GM18870 (cell line): ENCODE measurements at regions not wholly inside any gene's neighbourhood (a gene's known extent, or its start where the extent isn't known, plus 50 kb on each side); places are given as distances from the start of the nearest gene placed in this dataset.

ENCODE experiments used
- ATAC-seq: cut with Tn5 transposase; IDR thresholded peaks from one replicate; pipeline ENCODE4 v1.9.1; 2021; ENCODE audit warnings: moderate library complexity; ENCODE audit not compliant: unreplicated experiment

DNA sequence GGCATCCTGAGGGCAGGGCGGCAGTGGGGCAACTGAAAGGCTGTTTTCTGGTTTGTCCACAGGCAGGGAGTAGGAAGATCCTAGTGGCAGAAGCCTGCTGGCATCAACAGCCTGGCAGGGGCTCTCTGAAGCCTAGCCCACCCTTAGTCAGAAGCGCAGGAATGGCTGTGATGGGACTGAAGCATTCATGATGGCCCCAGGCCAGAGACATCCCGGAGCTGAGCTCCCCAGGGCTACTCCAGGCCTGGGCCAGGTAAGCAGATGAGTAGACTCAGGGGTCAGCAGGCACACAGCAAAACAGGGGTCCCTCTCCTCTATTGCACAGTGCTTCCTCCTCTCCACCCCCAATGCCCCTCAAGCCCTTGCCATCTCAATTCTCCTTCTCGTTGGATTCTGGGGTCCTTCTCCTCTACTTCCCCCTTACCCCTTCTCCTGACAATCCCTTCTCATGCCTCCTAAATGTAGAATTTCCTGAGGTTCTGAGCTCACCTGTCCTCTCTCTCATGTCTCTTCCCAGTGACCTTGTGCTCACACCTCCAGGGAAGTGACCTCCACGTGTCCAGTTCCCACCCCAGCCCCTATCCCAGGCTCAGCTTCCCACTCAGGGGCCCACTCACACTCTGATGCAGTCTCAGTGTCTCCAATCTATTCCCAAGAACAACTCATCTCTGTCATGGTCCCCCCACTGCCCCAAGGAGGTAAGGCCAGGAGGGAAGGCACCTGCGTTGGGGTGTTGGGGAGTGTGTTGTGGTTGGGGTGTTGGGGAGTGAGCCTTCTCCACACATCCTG, 158.7 kb upstream of the ZNF507 start:
- no peak for ATAC-seq

DNA sequence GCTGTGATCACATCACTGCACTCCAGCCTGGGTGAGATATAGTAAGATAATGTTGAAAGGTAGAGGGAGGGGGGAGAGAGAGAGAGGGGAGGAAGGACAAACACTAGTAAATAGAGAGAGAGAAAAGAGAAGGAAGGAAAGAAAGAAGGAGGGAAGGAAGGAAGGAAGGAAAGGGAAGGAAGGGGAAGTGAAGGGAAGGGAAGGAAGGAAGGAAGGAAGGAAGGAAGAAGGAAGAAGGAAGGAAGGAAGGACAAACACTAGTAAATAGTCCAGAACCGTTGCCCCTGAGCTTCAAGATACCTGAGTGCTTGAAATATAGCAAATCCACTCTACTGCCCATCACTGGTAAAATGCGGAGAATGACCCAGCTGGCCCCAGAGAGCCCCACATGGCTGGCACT, 156.5 kb upstream of the ZNF507 start:
- no peak for ATAC-seq

DNA sequence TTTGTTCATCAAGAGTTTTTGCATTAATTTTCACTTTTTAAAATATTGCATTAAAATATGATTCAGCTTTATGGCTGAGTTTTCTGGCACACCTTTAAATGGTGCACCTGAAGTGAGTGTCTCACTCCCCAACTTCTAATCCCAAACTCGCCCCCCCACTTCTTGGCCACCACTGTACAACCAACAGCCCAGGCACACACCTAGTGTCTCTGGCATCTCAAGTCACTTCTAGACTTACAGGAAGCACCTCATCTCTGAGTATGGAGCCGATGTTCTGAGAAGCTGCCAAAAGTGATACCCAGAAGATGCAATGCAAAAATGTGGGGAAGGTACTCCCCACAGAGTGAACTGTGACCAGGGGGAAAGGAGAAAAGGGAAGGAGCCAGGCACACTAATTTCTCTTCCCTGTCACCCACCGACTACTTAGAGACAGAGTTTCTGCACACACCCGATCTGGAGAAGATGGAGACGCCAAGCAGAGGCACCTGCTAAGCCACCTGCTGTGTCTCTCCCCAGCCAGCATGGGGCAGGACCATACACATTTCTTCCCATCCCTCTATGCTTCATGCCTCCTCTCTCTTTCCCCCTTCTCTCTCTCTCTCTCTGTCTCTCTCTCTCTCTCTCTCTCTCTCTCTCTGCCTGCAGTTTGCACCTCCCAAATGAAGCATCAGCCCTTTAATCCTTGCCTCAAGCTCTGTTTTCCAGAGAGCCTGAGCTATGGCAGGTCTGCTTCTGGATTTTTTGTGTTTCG, 155.3 kb upstream of the ZNF507 start:
- ATAC-seq = no peak

DNA sequence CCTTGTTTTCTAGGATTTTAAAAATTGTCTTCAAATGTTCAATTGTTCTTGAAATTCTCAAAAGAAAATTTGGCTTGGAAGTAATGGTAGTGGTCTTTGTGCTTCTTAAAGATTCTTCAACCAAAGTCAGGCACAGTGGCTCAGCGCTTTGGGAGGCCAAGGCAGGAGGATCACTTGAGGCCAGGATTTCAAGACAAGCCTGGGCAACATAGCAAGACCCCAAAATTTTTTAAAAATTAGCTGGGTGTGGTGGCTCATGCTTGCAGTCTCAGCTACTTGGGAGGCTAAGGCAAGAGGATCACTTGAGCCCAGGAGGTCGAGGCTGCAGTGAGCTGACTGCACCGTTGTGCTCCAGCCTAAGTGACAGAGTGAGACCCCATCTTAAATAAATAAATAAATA, 153.5 kb upstream of the ZNF507 start:
- ATAC-seq = no peak

DNA sequence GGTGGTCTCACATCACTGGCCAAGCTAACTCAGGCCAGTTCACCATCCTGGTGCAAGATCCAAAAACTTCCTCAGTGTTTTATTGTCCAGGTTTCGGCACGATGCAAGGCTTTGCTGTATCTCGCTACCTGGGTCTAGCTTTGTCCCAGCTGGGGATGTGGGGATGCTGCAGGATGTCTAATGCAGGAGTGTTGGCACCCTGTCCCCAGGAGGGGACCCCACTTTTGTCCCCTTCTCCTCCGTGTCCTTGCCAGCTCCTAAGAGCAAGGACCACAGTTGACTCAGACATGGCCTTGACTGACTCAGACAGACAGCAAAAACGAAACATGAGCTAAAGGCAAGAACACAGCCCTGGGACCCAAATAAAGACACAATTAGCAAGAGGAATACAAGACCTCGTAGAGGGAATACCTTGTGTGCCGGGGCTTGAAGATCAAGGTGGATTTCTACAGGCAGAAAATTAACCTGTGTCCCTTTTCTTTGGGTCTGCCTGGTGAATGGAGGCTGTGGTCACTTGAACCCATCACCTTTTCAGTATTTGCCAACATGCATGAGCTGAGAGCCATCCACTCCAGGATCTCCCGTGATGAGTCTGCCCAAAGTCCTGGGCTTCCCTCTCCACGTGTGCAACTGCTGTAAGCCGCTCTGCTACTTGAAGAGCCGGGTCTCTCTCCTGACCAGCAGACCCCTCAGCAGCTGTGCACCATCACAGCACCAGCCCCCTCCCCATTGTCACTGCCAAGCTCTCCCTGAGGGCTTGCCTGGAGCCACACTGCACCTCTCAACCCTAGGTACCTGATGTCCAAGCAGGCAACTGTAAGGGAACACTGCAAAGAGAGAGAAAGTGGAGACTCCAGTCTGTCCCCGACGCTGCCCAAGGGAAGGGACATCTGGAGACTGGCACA, 149.5 kb upstream of the ZNF507 start:
- ATAC-seq = no peak

DNA sequence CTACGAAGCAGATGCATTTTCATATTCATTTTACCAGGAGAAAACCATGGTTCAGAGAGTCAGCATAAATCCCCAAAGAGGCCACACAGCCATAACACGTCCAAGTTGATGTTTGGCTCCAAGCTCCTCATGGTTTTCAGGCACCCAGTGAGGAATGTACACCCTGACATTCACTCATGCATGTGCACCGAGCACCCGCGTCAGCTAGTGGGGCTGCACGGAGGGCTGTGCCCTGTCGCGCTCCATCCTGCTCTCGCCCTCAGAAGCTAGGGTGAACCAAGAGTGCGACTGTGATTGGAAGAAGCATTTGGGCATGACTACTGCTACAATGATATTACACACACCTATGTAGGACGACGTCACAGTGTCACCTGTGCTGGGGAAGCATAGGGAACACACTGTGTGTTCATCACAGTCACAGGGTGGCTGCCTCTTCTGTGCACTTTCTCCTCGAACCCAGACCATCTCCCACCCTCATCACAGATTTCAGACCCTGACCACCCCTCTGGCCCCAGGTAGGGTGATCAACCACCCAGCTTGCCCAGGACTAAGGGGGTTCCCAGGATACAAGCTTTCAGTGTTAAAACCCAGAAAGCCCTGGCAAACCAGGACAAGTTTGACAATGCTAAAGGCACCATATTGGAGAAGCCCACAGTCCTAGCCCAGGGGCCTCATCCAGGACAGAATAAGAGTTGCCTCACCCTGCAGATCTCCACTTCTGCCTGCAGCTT, 148.6 kb upstream of the ZNF507 start:
- ATAC-seq = no peak

DNA sequence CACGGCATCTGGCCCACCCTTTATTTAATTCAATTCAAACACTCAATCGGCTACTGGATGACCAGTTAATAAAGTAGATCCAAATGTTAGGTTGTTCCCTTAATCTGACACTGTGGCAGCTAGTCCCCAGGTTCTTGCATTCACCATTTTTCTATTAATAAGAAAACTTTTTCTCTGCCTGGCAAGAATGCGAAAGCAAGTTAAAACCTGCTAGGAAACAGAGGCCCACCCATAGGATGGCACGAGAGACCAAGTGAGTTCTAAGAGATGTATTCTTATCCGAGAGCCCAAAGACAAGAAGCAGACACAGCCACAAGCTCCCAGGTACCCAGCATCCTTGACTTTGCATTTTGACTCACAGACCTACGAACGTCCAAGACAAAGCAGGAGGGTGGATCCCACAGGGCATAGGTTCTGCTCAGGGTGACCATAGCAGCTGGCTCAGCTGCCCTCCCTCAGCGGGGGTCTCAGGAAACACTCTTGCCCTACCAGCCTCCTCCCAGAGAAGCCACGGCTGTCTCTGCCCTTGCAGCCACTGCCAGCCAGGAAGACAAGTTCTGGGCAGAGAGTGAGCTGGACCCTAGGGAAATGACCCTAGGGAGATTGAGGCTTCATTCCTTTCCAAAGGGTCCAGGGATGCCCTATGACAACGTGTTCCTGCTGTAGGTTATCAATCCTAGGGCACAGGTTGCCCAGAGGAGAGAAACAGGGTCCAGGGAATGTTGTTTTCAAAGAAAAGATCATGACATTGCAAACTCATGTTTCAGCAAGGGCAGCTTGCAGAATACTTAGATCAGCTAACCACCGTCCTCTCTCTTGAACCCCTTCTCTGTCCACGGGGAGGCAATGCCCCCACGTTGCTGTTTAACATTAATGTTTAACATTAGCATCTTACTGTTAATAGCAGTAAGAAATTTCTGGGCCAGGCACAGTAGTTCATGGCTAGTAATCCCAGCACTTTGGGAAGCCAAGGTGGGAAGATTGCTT, 147.2 kb upstream of the ZNF507 start:
- ATAC-seq = no peak

DNA sequence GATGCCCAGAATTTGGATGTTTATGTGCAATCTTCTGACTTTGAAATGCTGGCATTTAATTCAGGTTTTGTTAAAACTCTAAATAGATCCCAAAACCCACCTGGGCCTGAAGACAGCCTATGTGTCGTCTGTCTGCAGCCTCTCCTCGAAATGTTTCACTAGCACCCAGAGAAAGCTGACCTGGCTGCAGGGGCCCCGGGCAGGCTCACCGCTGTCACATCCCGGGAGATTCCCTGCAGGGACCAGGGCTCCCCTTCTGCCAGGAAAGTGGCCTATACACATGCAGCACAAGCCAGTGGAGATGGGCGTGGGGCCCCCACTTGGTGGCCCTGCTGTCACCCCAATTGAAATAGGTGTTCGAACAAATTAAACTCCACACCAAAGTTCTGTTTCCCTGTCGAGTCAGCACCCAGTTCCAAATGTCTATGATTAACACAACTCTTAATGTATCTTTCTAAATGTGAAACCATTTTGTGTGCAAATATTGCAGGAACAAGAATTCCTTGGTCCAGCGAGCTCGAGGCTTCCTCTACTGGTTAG, 145.8 kb upstream of the ZNF507 start:
- ATAC-seq = no peak

DNA sequence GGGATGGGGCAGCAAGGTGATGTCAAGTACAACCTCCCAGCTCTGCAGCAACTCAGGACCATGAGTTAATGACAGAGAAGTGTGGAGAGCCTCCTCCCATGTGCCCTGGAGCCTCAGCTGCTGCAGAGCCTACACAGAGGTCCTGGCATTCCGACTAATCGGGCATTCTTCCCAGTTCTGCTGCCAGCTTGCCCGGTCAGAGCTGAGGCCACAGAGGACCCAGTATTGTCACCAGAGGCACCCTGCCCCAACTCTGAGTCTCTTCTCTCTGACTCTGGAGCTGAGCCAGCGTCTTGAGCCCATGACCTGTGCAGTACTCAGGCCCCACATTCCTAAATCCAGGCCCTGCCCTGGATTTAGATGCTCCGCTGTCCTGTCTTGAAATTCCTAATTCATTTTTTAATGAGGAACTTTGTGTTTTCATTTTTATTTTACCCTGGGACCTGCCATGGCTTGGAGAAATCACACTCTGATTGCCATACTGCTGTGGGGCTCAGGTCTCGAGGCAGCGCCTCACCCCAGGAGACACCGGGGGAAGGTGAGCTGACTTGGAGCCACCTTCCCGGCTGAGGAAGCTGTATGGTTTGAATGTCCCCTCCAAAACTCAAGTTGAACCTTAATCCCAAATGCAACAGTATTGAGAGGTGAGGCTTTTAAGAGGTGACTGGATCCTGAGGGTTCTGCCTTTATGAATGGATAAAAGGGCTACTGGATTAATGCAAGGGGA, 144.9 kb upstream of the ZNF507 start:
- ATAC-seq = no peak

DNA sequence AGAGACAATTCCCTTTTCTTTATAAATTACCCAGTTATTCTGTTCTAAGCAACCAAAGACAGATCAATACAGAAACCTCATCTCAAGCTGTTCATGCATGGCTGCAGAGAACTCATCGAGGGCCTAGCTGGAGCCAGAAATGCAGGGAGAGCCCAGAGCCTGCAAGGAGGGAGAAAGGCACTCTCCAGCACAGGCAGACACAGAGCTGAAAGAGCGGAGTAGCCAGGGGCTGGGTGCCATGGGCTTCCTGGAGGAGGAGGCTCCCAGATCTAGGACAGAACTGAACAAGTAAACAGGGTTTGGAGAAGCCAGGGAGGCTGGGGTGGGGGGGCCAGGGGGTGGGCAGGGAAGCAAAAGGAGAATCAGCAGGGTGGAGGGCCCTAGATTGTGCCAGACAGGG, 144.2 kb upstream of the ZNF507 start:
- ATAC-seq = no peak

DNA sequence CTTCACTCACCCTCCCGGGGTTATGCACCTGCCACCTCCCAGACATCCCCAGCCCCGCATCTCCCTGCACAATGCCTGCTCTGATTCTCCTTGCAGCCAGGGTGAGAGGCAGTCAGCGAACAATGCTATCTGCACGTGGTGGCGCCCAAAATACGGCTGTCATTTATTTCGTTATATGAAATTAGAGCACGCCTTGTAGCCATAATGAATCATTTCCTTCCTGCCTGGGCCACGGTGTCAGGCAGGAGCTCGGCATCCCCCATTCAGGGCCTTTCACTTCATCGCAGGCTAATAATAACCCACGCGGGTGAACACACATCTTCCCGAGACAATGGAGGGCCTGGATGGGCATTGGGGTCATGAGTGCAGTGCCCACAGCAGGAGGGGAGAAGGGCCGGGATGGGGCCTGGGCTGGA, 143.8 kb upstream of the ZNF507 start:
- ATAC-seq = no peak

DNA sequence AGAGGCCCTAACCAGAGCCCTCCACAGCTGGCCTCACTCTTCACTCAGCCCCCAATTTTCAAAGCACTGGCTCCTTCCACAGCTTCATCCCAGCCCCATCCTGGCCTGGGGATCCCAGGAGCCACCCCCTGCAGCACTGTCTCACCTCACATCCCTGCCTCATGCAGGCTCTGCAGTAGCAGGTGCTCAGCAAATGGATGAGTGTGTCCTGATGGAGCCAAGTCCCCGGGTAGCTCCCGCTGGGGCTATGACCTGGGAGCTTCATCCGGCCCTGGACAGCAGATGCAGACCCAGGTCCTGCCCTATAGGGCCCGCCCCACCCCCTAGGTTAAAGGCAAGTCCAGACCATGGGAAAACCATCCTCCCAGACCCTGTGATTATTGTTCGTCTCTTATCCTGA, 143.2 kb upstream of the ZNF507 start:
- ATAC-seq = no peak

DNA sequence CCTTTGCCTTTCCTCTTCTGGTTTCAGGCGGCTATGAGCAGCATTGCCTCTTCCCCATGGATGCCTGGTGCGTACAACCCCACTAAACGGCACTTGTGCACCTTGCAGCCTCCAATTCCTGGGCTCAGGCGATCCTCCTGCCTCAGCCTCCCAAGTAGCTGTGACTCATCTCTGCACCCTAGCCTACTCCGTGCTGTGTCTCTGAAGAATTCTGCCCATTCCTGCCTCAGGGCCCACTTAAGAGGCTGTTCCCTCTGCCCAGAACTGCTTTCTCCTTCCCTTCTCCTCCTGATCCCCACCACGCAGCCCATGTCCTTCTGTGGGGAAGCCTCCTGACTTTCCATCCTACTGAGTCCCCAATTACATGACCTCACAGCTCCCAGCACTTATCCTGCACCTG, 142.2 kb upstream of the ZNF507 start:
- ATAC-seq = no peak

DNA sequence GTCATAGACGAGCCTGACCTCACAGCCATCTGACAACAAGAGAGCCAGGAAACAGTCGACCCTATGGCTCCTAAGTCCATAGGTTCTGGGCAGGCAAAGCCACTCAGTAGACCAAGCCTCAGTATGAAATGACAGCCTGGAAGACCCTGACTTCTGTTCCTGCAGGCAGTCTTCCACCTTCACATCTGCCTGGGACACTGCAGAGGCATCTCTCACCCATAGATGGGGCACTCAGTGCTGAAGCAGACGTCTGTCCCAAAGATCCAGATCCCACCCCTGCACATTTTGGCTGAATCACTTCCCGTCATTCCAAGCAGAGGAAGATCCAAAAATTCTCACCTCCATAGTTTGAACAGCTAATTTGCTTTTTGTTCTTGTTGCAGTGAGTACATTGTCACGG, 139.3 kb upstream of the ZNF507 start:
- ATAC-seq = no peak

DNA sequence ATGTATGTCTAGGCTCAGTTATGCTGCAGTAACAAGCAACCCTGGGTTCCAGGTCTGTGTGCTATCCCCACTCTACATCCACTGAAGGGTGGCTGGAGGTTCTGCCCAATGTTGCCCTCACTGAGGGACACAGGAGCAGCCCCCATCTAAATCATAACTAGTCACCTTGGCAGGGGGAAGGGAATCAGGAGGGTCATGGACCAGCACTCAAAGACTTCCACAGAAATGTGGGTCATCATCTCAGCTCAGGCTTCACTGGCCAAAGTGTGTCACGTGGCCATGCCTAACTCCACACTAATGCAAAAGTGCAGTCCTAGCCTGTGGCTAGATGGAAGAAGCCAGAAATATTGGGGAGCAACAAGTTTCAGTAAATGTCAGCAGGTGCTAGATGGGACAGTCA, 137.3 kb upstream of the ZNF507 start:
- no peak for ATAC-seq

DNA sequence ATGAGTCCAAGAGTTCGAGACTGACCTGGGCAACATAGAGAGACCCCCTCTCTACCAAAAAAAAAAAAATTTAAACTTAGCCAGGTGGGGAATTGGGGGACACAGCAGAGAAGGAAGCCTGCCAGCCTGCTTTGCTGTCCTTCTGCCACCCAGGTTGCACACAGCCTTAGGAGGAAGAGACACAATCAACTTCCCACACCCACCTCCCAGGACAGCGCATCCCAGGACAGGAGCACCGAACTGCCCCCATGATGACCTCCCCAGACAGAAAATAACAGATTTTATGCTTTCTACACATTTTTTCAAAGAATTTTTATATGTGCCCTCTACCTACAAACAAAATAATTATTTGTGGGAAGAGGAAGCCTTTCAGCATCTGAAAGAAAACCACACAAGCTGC, 126.0 kb upstream of the ZNF507 start:
- ATAC-seq = no peak

DNA sequence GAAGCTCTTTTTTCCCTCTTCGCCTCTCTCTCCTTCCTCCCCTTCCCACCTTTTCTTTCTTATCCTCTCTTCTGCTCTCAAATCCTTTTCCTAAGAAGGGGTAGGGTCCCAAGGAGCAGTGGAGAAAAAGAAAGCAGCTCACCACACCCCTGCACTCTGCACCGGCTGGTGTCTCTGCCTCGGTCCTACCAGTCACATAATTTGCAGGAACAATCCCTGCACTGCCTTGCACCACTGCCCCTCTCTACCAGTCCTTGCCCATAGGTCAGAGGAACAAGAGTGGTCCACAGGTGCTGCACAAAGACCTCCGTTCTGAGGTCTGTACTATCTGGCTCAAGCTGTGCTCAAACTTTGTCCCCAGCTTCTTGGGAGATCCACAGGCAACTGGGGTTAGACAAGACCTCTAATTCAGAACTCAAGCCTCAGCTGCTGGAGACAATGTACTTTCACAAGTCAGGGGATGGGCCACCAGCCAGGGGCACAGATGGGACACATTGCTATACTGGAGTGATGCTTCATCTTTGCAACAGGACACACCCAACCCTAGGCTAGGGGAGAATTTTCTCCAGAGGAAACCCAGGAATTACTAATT, 125.4 kb upstream of the ZNF507 start:
- no peak for ATAC-seq

DNA sequence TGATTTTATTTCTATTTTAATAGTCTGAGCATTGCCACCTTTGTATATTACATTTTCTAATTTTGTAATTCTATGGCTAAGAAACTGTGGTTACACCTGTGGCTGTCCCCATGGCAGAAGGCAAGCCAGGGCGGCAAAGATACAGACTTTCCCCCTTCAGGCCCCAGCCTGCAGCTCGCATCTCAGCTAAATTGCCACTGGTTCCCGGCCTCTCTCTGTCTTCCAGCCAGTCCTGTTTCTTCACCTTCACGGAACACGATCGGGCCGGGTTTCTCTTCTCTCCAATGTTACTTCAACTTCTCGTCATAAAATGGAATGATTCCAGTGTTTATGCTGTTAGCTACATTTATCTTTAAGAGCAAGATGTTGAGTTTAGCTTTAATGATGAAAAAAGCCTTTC, 124.5 kb upstream of the ZNF507 start:
- ATAC-seq = no peak
